Mesenchymal stem cell (in vitro differentiated cells and primary cell): ENCODE measurements at regions not wholly inside any gene's neighbourhood (a gene's known extent, or its start where the extent isn't known, plus 50 kb on each side); places are given as distances from the start of the nearest gene placed in this dataset.
"Not testable (repeated sequence)": the region's sequence is repeated elsewhere in the genome, so short reads cannot be mapped to it uniquely, and the experiment has no call there.

Experiments used
- DNase-seq: peaks from one replicate; pipeline ENCODE4 v3.0.0-alpha.2; 2013
- H2AFZ ChIP-seq: one replicate; pipeline ENCODE4 v1.6.1; 2013; ENCODE audit warnings: low read depth, mild to moderate bottlenecking, control low read depth, inconsistent platforms, low read length, moderate library complexity
- H2AK5ac ChIP-seq: 2 replicates; pipeline ENCODE4 v1.6.1; 2013; ENCODE audit warnings: low read length, moderate library complexity, mild to moderate bottlenecking, inconsistent platforms; ENCODE audit not compliant: severe bottlenecking
- H2BK120ac ChIP-seq: one replicate; pipeline ENCODE4 v1.6.1; 2013; ENCODE audit warnings: low read depth, mild to moderate bottlenecking, inconsistent platforms, low read length, moderate library complexity
- H2BK12ac ChIP-seq, 2 experiments: one replicate each; pipeline ENCODE4 v1.6.1; 2013; ENCODE audit warnings: inconsistent platforms in 2 of 2, low read length in 2 of 2, mild to moderate bottlenecking in 2 of 2, moderate library complexity in 2 of 2, control low read depth in 1 of 2
- H2BK15ac ChIP-seq: one replicate; pipeline ENCODE4 v1.6.1; 2013; ENCODE audit warnings: mild to moderate bottlenecking, low read depth, inconsistent platforms; ENCODE audit not compliant: poor library complexity, severe bottlenecking
- H2BK5ac ChIP-seq: 2 replicates; pipeline ENCODE4 v1.6.1; 2013; ENCODE audit warnings: low read depth, mild to moderate bottlenecking, low read length, control low read depth, inconsistent platforms; ENCODE audit not compliant: poor library complexity, severe bottlenecking
- H3K14ac ChIP-seq, 2 experiments: one replicate each; pipeline ENCODE4 v1.6.1; 2013; ENCODE audit warnings: inconsistent platforms in 2 of 2, low read length in 2 of 2, control low read depth in 1 of 2, mild to moderate bottlenecking in 1 of 2, moderate library complexity in 1 of 2
- H3K18ac ChIP-seq, 2 experiments: one replicate each; pipeline ENCODE4 v1.6.1; 2013; ENCODE audit warnings: inconsistent platforms in 2 of 2, low read length in 2 of 2, control low read depth in 1 of 2, low read depth in 1 of 2, mild to moderate bottlenecking in 1 of 2
- H3K23ac ChIP-seq, 2 experiments: one replicate each; pipeline ENCODE4 v1.6.1; 2013; ENCODE audit warnings: inconsistent platforms in 2 of 2, low read length in 2 of 2, mild to moderate bottlenecking in 2 of 2, moderate library complexity in 2 of 2, control low read depth in 1 of 2
- H3K27ac ChIP-seq: 2 replicates; pipeline ENCODE4 v1.5.1; 2013; ENCODE audit warnings: mild to moderate bottlenecking, moderate library complexity, low read length, control low read depth, inconsistent platforms; ENCODE audit not compliant: poor library complexity, severe bottlenecking
- H3K27me3 ChIP-seq, 2 experiments: 2 replicates each; pipeline versions ENCODE4 v1.6.1 to v1.7.0; 2013; ENCODE audit warnings: low read length in 2 of 2, mild to moderate bottlenecking in 2 of 2, moderate library complexity in 2 of 2, control low read depth in 1 of 2, inconsistent platforms in 1 of 2; ENCODE audit not compliant: control insufficient read depth in 1 of 2, insufficient read depth in 1 of 2
- H3K36me3 ChIP-seq, 2 experiments: 2 replicates each; pipeline versions ENCODE4 v1.6.1 to v1.7.0; 2013; ENCODE audit warnings: low read length in 2 of 2, control low read depth in 1 of 2, inconsistent platforms in 1 of 2, low read depth in 1 of 2, mild to moderate bottlenecking in 1 of 2; ENCODE audit not compliant: insufficient read depth in 2 of 2, control insufficient read depth in 1 of 2
- H3K4ac ChIP-seq, 2 experiments: one replicate each; pipeline ENCODE4 v1.6.1; 2013; ENCODE audit warnings: inconsistent platforms in 2 of 2, low read length in 2 of 2, mild to moderate bottlenecking in 2 of 2, moderate library complexity in 2 of 2, control low read depth in 1 of 2, low read depth in 1 of 2
- H3K4me1 ChIP-seq: 2 replicates; pipeline ENCODE4 v1.6.1; 2013; ENCODE audit warnings: low read depth, low read length, control low read depth; ENCODE audit not compliant: control insufficient read depth, insufficient read depth
- H3K4me2 ChIP-seq: 2 replicates; pipeline ENCODE4 v1.6.1; 2013; ENCODE audit warnings: low read length, mild to moderate bottlenecking, inconsistent platforms; ENCODE audit not compliant: poor library complexity, severe bottlenecking
- H3K4me3 ChIP-seq, 2 experiments: 2 replicates each; pipeline versions ENCODE4 v1.5.1 to v1.7.0; 2013; ENCODE audit warnings: low read length in 2 of 2, mild to moderate bottlenecking in 2 of 2, control low read depth in 1 of 2, low read depth in 1 of 2; ENCODE audit not compliant: insufficient read depth in 1 of 2
- H3K79me1 ChIP-seq: replicated peaks from 2 replicates; pipeline ENCODE4 v1.6.1; 2013; ENCODE audit warnings: mild to moderate bottlenecking, control low read depth, low read length, inconsistent platforms; ENCODE audit not compliant: poor library complexity, severe bottlenecking
- H3K9ac ChIP-seq: 2 replicates; pipeline ENCODE4 v1.7.0; 2013; ENCODE audit warnings: mild to moderate bottlenecking, low read length, moderate library complexity
- H3K9me3 ChIP-seq: 2 replicates; pipeline ENCODE4 v1.7.0; 2013; ENCODE audit warnings: mild to moderate bottlenecking, low read length; ENCODE audit not compliant: control insufficient read depth
- H4K8ac ChIP-seq: one replicate; pipeline ENCODE4 v1.6.1; 2013; ENCODE audit warnings: inconsistent platforms, mild to moderate bottlenecking, low read length, moderate library complexity
- H4K91ac ChIP-seq: one replicate; pipeline ENCODE4 v1.6.1; 2013; ENCODE audit warnings: mild to moderate bottlenecking, low read length, inconsistent platforms
- whole genome bisulfite sequencing: methylation state at CpG from one replicate; pipeline ENCODE4 v1.1.7; 2013; ENCODE audit warnings: mixed read lengths; 5-methylcytosine and 5-hydroxymethylcytosine counted together

GRCh38 chr14:105591792-105592341 is 65.5 kb downstream of the TMEM121 start:
- H2AK5ac ChIP-seq, H3K4me1 ChIP-seq, H3K4me2 ChIP-seq, H3K4ac ChIP-seq, H2AFZ ChIP-seq, H2BK15ac ChIP-seq, H3K9ac ChIP-seq, H3K27me3 ChIP-seq, DNase-seq, H3K4me3 ChIP-seq, H3K9me3 ChIP-seq, H4K8ac ChIP-seq, H4K91ac ChIP-seq, H2BK12ac ChIP-seq, H2BK120ac ChIP-seq, H3K36me3 ChIP-seq, H2BK5ac ChIP-seq, H3K23ac ChIP-seq, H3K14ac ChIP-seq, H3K79me1 ChIP-seq, H3K27ac ChIP-seq, H3K18ac ChIP-seq: not testable (repeated sequence)
- 84% methylated on average over 22 of the region's 27 CpGs for WGBS

GRCh38 chr14:105592646-105593045 is 66.3 kb downstream of the TMEM121 start:
- H3K4me1 ChIP-seq, H4K91ac ChIP-seq, H3K14ac ChIP-seq, H3K4ac ChIP-seq, H3K36me3 ChIP-seq, H2BK15ac ChIP-seq, H2AK5ac ChIP-seq, H3K9ac ChIP-seq, H3K27ac ChIP-seq, H3K23ac ChIP-seq, DNase-seq, H3K4me2 ChIP-seq, H3K79me1 ChIP-seq, H3K9me3 ChIP-seq, H2AFZ ChIP-seq, H2BK12ac ChIP-seq, H2BK120ac ChIP-seq, H3K18ac ChIP-seq, H2BK5ac ChIP-seq, H3K4me3 ChIP-seq, H4K8ac ChIP-seq, H3K27me3 ChIP-seq: not testable (repeated sequence)
- WGBS, result 68% methylated on average over 6 of the region's 13 CpGs

GRCh38 chr14:105595346-105595745 is 69.0 kb downstream of the TMEM121 start:
- WGBS, result no CpG with 5 or more reads among the region's 21 CpGs
- DNase-seq, result not testable (repeated sequence)

GRCh38 chr14:105596374-105596773 is 70.0 kb downstream of the TMEM121 start:
- not testable (repeated sequence) for H3K4me3 ChIP-seq, H3K18ac ChIP-seq, H2AK5ac ChIP-seq, H2BK15ac ChIP-seq, H3K27me3 ChIP-seq, H3K9me3 ChIP-seq, H4K8ac ChIP-seq, H3K27ac ChIP-seq, H3K14ac ChIP-seq, H3K4ac ChIP-seq, H3K36me3 ChIP-seq, H3K79me1 ChIP-seq, H4K91ac ChIP-seq, H3K4me1 ChIP-seq, H2AFZ ChIP-seq, H2BK5ac ChIP-seq, H3K9ac ChIP-seq, DNase-seq, H3K23ac ChIP-seq, H2BK12ac ChIP-seq, H3K4me2 ChIP-seq, H2BK120ac ChIP-seq
- WGBS, result 33% methylated on average over 3 of the region's 6 CpGs

More at GRCh38 chr14:105595346-105595745, 69.0 kb downstream of the TMEM121 start:
- not testable (repeated sequence) for H3K79me1 ChIP-seq, H3K18ac ChIP-seq, H3K9me3 ChIP-seq, H3K9ac ChIP-seq, H2BK12ac ChIP-seq, H3K23ac ChIP-seq, H3K36me3 ChIP-seq, H3K4ac ChIP-seq, H2AFZ ChIP-seq, H4K8ac ChIP-seq, H3K27ac ChIP-seq, H3K14ac ChIP-seq, H2BK120ac ChIP-seq, H3K27me3 ChIP-seq, H3K4me3 ChIP-seq, H3K4me1 ChIP-seq, H3K4me2 ChIP-seq, H2AK5ac ChIP-seq, H4K91ac ChIP-seq, H2BK15ac ChIP-seq, H2BK5ac ChIP-seq
